Activated CD4-positive, alpha-beta T cell treated with anti-CD3 and anti-CD28 coated beads, Interleukin-2, amount 10 ng/mL, durations not matched to agents 24 days and 14 days (primary cell): ENCODE measurements at regions not wholly inside any gene's neighbourhood (a gene's known extent, or its start where the extent isn't known, plus 50 kb on each side); places are given as distances from the start of the nearest gene placed in this dataset.
"Not testable (repeated sequence)": the region's sequence is repeated elsewhere in the genome, so short reads cannot be mapped to it uniquely, and the experiment has no call there.

Source experiments
- DNase-seq: peaks from one replicate; pipeline ENCODE4 v3.0.0; 2022
- H3K27ac Mint-ChIP-seq: one replicate; pipeline ENCODE4 v1.8.0; 2022; ENCODE audit warnings: mild to moderate bottlenecking, mixed read lengths
- H3K27me3 Mint-ChIP-seq: one replicate; pipeline ENCODE4 v1.8.0; 2022; ENCODE audit warnings: mixed read lengths
- H3K36me3 Mint-ChIP-seq: one replicate; pipeline ENCODE4 v1.8.0; 2022; ENCODE audit warnings: low read depth, mild to moderate bottlenecking, mixed read lengths
- H3K4me1 Mint-ChIP-seq: one replicate; pipeline ENCODE4 v1.8.0; 2021; ENCODE audit warnings: mixed read lengths
- H3K4me3 Mint-ChIP-seq: one replicate; pipeline ENCODE4 v1.8.0; 2022; ENCODE audit warnings: mild to moderate bottlenecking, moderate library complexity, mixed read lengths
- H3K9me3 Mint-ChIP-seq: one replicate; pipeline ENCODE4 v1.8.0; 2021; ENCODE audit warnings: mixed read lengths
- intact Hi-C: fragments of 100-400 bp; cut with micrococcal nuclease; formaldehyde crosslinking; loops from one replicate; pipeline ENCODE4 v1.15.1; 2023

- intact Hi-C loops = no loop called here
- Mint-ChIP-seq H3K27me3 (no peaks in the 10 kb centered on the region), H3K36me3 (no peaks in the 10 kb centered on the region), H3K4me1 (no peaks in the 10 kb centered on the region), H3K27ac (no peak overlapping the region), H3K9me3 (no peaks in the 10 kb centered on the region), H3K4me3 (no peak overlapping the region)
- no peak for DNase-seq
Observed at GRCh38 chr6:117761610-117762009, 86.3 kb downstream of the NUS1 start.

- intact Hi-C loops = no loop called here
- H3K27ac Mint-ChIP-seq = no peak overlapping the region
- peaks cover under 1% of the 10 kb centered on the region for H3K27me3 Mint-ChIP-seq
- DNase-seq = no peak
- H3K36me3 Mint-ChIP-seq = no peaks in the 10 kb centered on the region
- no peaks in the 10 kb centered on the region for H3K9me3 Mint-ChIP-seq
- no peak overlapping the region for H3K4me3 Mint-ChIP-seq
- no peaks in the 10 kb centered on the region for H3K4me1 Mint-ChIP-seq
Observed at GRCh38 chr6:117771403-117771802, 96.1 kb downstream of the NUS1 start.

- H3K36me3 Mint-ChIP-seq = no peaks in the 10 kb centered on the region
- intact Hi-C loops = no loop called here
- no peaks in the 10 kb centered on the region for H3K9me3 Mint-ChIP-seq
- DNase-seq = no peak
- no peaks in the 10 kb centered on the region for H3K4me1 Mint-ChIP-seq
- no peak overlapping the region for H3K27ac Mint-ChIP-seq
- H3K4me3 Mint-ChIP-seq = no peak overlapping the region
- peaks cover 3% of the 10 kb centered on the region for H3K27me3 Mint-ChIP-seq
Observed at GRCh38 chr6:117776441-117776840, 101.2 kb downstream of the NUS1 start.

GRCh38 chr6:117781550-117781949, 106.3 kb downstream of the NUS1 start:
- Mint-ChIP-seq H3K4me1 (no peaks in the 10 kb centered on the region), H3K9me3 (no peaks in the 10 kb centered on the region), H3K27ac (no peak overlapping the region), H3K4me3 (no peak overlapping the region), H3K36me3 (no peaks in the 10 kb centered on the region), H3K27me3 (peaks cover 2% of the 10 kb centered on the region)
- no peak for DNase-seq
- intact Hi-C loops = no loop called here

- intact Hi-C loops = no loop called here
- H3K36me3 Mint-ChIP-seq = no peaks in the 10 kb centered on the region
Observed at GRCh38 chr6:117783279-117783678, 108.0 kb downstream of the NUS1 start.

GRCh38 chr6:117791012-117791411, 115.7 kb downstream of the NUS1 start:
- no peaks in the 10 kb centered on the region for H3K27me3 Mint-ChIP-seq
- H3K4me3 Mint-ChIP-seq = no peak overlapping the region
- no peaks in the 10 kb centered on the region for H3K4me1 Mint-ChIP-seq
- H3K27ac Mint-ChIP-seq = no peak overlapping the region
- intact Hi-C loops = no loop called here
- peaks cover 6% of the 10 kb centered on the region for H3K9me3 Mint-ChIP-seq
- no peak for DNase-seq
- no peaks in the 10 kb centered on the region for H3K36me3 Mint-ChIP-seq

More at GRCh38 chr6:117783279-117783678, 108.0 kb downstream of the NUS1 start:
- Mint-ChIP-seq H3K27me3 (peaks cover 2% of the 10 kb centered on the region), H3K27ac (no peak overlapping the region), H3K4me1 (no peaks in the 10 kb centered on the region), H3K9me3 (no peaks in the 10 kb centered on the region), H3K4me3 (no peak overlapping the region)
- no peak for DNase-seq

- Mint-ChIP-seq H3K4me3 (no peak overlapping the region), H3K36me3 (no peaks in the 10 kb centered on the region), H3K27me3 (no peaks in the 10 kb centered on the region), H3K9me3 (peaks cover 6% of the 10 kb centered on the region), H3K27ac (no peak overlapping the region), H3K4me1 (no peaks in the 10 kb centered on the region)
- intact Hi-C loops = no loop called here
- no peak for DNase-seq
Observed at GRCh38 chr6:117795234-117795633, 111.8 kb upstream of the SLC35F1 start.

- DNase-seq, H3K27ac Mint-ChIP-seq, H3K27me3 Mint-ChIP-seq, H3K9me3 Mint-ChIP-seq, H3K4me1 Mint-ChIP-seq, H3K36me3 Mint-ChIP-seq, intact Hi-C loops, H3K4me3 Mint-ChIP-seq: not testable (repeated sequence)
Observed at GRCh38 chr6:117798819-117799218, 108.2 kb upstream of the SLC35F1 start.

- H3K27me3 Mint-ChIP-seq = no peaks in the 10 kb centered on the region
- H3K9me3 Mint-ChIP-seq = peaks cover under 1% of the 10 kb centered on the region
- no peak for DNase-seq
- no peak overlapping the region for H3K4me3 Mint-ChIP-seq
- intact Hi-C loops = no loop called here
- no peaks in the 10 kb centered on the region for H3K4me1 Mint-ChIP-seq
- no peak overlapping the region for H3K27ac Mint-ChIP-seq
- H3K36me3 Mint-ChIP-seq = no peaks in the 10 kb centered on the region
Observed at GRCh38 chr6:117810269-117810668, 96.8 kb upstream of the SLC35F1 start.

- Mint-ChIP-seq H3K4me1 (no peaks in the 10 kb centered on the region), H3K9me3 (peaks cover 4% of the 10 kb centered on the region), H3K27me3 (no peaks in the 10 kb centered on the region), H3K36me3 (no peaks in the 10 kb centered on the region), H3K4me3 (no peak overlapping the region), H3K27ac (no peak overlapping the region)
- no peak for DNase-seq
- intact Hi-C loops = no loop called here
Observed at GRCh38 chr6:117817499-117817898, 89.6 kb upstream of the SLC35F1 start.

- no peaks in the 10 kb centered on the region for H3K36me3 Mint-ChIP-seq
- no peaks in the 10 kb centered on the region for H3K27me3 Mint-ChIP-seq
- no peak overlapping the region for H3K4me3 Mint-ChIP-seq
- no peak for DNase-seq
- no peaks in the 10 kb centered on the region for H3K4me1 Mint-ChIP-seq
- intact Hi-C loops = no loop called here
- H3K27ac Mint-ChIP-seq = no peak overlapping the region
- H3K9me3 Mint-ChIP-seq = peaks cover 4% of the 10 kb centered on the region
Observed at GRCh38 chr6:117817992-117818391, 89.1 kb upstream of the SLC35F1 start.

- intact Hi-C loops = no loop called here
- no peak for DNase-seq
- Mint-ChIP-seq H3K36me3 (no peaks in the 10 kb centered on the region), H3K4me1 (no peaks in the 10 kb centered on the region), H3K4me3 (no peak overlapping the region), H3K27me3 (no peaks in the 10 kb centered on the region), H3K27ac (no peak overlapping the region), H3K9me3 (peaks cover 4% of the 10 kb centered on the region)
Observed at GRCh38 chr6:117818449-117818848, 88.6 kb upstream of the SLC35F1 start.

GRCh38 chr6:117829594-117830319, 77.3 kb upstream of the SLC35F1 start:
- Mint-ChIP-seq H3K27me3 (peaks cover 7% of the 10 kb centered on the region), H3K36me3 (no peaks in the 10 kb centered on the region), H3K27ac (no peak overlapping the region), H3K4me3 (no peak overlapping the region), H3K9me3 (no peaks in the 10 kb centered on the region), H3K4me1 (no peaks in the 10 kb centered on the region)
- intact Hi-C loops = no loop called here
- DNase-seq = no peak

- intact Hi-C loops = no loop called here
- no peaks in the 10 kb centered on the region for H3K4me1 Mint-ChIP-seq
- DNase-seq = no peak
- no peaks in the 10 kb centered on the region for H3K9me3 Mint-ChIP-seq
- H3K4me3 Mint-ChIP-seq = no peak overlapping the region
- no peaks in the 10 kb centered on the region for H3K27me3 Mint-ChIP-seq
- no peaks in the 10 kb centered on the region for H3K36me3 Mint-ChIP-seq
- no peak overlapping the region for H3K27ac Mint-ChIP-seq
Observed at GRCh38 chr6:117837261-117837660, 69.8 kb upstream of the SLC35F1 start.

- Mint-ChIP-seq H3K27ac (no peak overlapping the region), H3K27me3 (no peaks in the 10 kb centered on the region), H3K4me3 (no peak overlapping the region), H3K36me3 (no peaks in the 10 kb centered on the region), H3K9me3 (no peaks in the 10 kb centered on the region), H3K4me1 (no peaks in the 10 kb centered on the region)
- DNase-seq = peak; percentile 58
- intact Hi-C loops = no loop called here
Observed at GRCh38 chr6:117840541-117840983, 66.5 kb upstream of the SLC35F1 start.
